HEK293T (cell line): ENCODE measurements at regions not wholly inside any gene's neighbourhood (a gene's known extent, or its start where the extent isn't known, plus 50 kb on each side); places are given as distances from the start of the nearest gene placed in this dataset.

ENCODE experiments used
- CTCF ChIA-PET: fragments of 350-600 bp; formaldehyde crosslinking; extraction: SDS; loops from one replicate; lab custom pipeline; 2021; ENCODE audit warnings: antibody characterized with exemption, inconsistent platforms; lab: Yijun Ruan, JAX
- POLR2A ChIA-PET: fragments of 350-600 bp; formaldehyde crosslinking; extraction: SDS; loops from one replicate; lab custom pipeline; 2020; ENCODE audit warnings: antibody characterized with exemption, inconsistent platforms; lab: Yijun Ruan, JAX
- DNase-seq: peaks from one replicate; pipeline ENCODE4 v3.0.0; 2012; ENCODE audit warnings: mixed read lengths; ENCODE audit errors: extremely low spot score
- ARNT ChIP-seq: fragments of 450-650 bp; IDR thresholded peaks from 2 replicates; pipeline ENCODE4 v1.6.1; 2017; ENCODE audit warnings: mild to moderate bottlenecking
- BHLHE40 ChIP-seq: fragments of 450-650 bp; IDR thresholded peaks from 2 replicates; pipeline ENCODE4 v1.6.1; 2016; ENCODE audit warnings: mild to moderate bottlenecking, moderate library complexity, borderline replicate concordance
- CTBP1 ChIP-seq: fragments of 450-650 bp; IDR thresholded peaks from 2 replicates; pipeline ENCODE4 v1.6.1; 2016; ENCODE audit warnings: borderline replicate concordance
- ELF4 ChIP-seq: fragments of 450-650 bp; IDR thresholded peaks from 2 replicates; pipeline ENCODE4 v1.6.1; 2017; ENCODE audit warnings: antibody characterized with exemption
- FOXA1 ChIP-seq: fragments of 450-650 bp; IDR thresholded peaks from 2 replicates; pipeline ENCODE4 v1.6.1; 2016; ENCODE audit warnings: mild to moderate bottlenecking
- FOXK2 ChIP-seq: fragments of 450-650 bp; IDR thresholded peaks from 2 replicates; pipeline ENCODE4 v1.6.1; 2016; ENCODE audit warnings: mild to moderate bottlenecking
- FOXM1 ChIP-seq: fragments of 450-650 bp; IDR thresholded peaks from 2 replicates; pipeline ENCODE4 v1.6.1; 2017; ENCODE audit warnings: mild to moderate bottlenecking, borderline replicate concordance
- HDGF ChIP-seq: fragments of 450-650 bp; IDR thresholded peaks from 2 replicates; pipeline ENCODE4 v1.6.1; 2017; ENCODE audit warnings: antibody characterized with exemption, borderline replicate concordance
- L3MBTL2 ChIP-seq: fragments of 450-650 bp; conservative IDR thresholded peaks from 2 replicates; pipeline ENCODE4 v1.6.1; 2016; ENCODE audit warnings: mild to moderate bottlenecking
- LEF1 ChIP-seq: fragments of 450-650 bp; IDR thresholded peaks from 2 replicates; pipeline ENCODE4 v1.6.1; 2017; ENCODE audit warnings: mild to moderate bottlenecking, borderline replicate concordance
- NFRKB ChIP-seq: fragments of 450-650 bp; IDR thresholded peaks from 2 replicates; pipeline ENCODE4 v1.6.1; 2016; ENCODE audit warnings: mild to moderate bottlenecking, moderate library complexity
- SP1 ChIP-seq: fragments of 450-650 bp; IDR thresholded peaks from 2 replicates; pipeline ENCODE4 v1.6.1; 2017
- SUZ12 ChIP-seq: fragments of 450-650 bp; IDR thresholded peaks from 2 replicates; pipeline ENCODE4 v1.6.1; 2016; ENCODE audit warnings: mild to moderate bottlenecking
- TARDBP ChIP-seq: fragments of 450-650 bp; IDR thresholded peaks from 2 replicates; pipeline ENCODE4 v1.6.1; 2016
- ZNF384 ChIP-seq: fragments of 450-650 bp; IDR thresholded peaks from 2 replicates; pipeline ENCODE4 v1.6.1; 2016
- TF ChIP-seq, protein P1 (sequence below): fragments of 450-650 bp; IDR thresholded peaks from 2 replicates; pipeline ENCODE4 v1.6.1; 2016

- DNase-seq = no peak
- POLR2A ChIA-PET = no interaction called here
- TF ChIP-seq HDGF = no peak
- no peak for TF ChIP-seq LEF1
- TF ChIP-seq TARDBP = no peak
- TF ChIP-seq, protein P1, sequence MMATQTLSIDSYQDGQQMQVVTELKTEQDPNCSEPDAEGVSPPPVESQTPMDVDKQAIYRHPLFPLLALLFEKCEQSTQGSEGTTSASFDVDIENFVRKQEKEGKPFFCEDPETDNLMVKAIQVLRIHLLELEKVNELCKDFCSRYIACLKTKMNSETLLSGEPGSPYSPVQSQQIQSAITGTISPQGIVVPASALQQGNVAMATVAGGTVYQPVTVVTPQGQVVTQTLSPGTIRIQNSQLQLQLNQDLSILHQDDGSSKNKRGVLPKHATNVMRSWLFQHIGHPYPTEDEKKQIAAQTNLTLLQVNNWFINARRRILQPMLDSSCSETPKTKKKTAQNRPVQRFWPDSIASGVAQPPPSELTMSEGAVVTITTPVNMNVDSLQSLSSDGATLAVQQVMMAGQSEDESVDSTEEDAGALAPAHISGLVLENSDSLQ = no peak
- no peak for TF ChIP-seq ARNT
- no peak for TF ChIP-seq SP1
- no peak for TF ChIP-seq BHLHE40
- no peak for TF ChIP-seq FOXA1
- no peak for TF ChIP-seq FOXM1
- no peak for TF ChIP-seq L3MBTL2
- no peak for TF ChIP-seq NFRKB
- TF ChIP-seq FOXK2 = no peak
- TF ChIP-seq SUZ12 = no peak
- TF ChIP-seq ELF4 = no peak
- no peak for TF ChIP-seq CTBP1
- TF ChIP-seq ZNF384 = no peak
- CTCF ChIA-PET = no interaction called here
Measured at GRCh38 chr9:129403779-129404620, 216.9 kb downstream of the C9orf50 start.

GRCh38 chr9:129402931-129403778, 217.7 kb downstream of the C9orf50 start:
- CTCF ChIA-PET = no interaction called here
- DNase-seq = no peak
- POLR2A ChIA-PET = no interaction called here
- TF ChIP-seq ARNT (no peak), BHLHE40 (no peak), FOXA1 (no peak), TARDBP (no peak)

- TF ChIP-seq FOXA1 = no peak
- TF ChIP-seq ELF4 = no peak
- no peak for TF ChIP-seq NFRKB
- TF ChIP-seq LEF1 = no peak
- TF ChIP-seq HDGF = no peak
- no peak for TF ChIP-seq ZNF384
Measured at GRCh38 chr9:129402371-129402739, 218.5 kb downstream of the C9orf50 start.

DNA sequence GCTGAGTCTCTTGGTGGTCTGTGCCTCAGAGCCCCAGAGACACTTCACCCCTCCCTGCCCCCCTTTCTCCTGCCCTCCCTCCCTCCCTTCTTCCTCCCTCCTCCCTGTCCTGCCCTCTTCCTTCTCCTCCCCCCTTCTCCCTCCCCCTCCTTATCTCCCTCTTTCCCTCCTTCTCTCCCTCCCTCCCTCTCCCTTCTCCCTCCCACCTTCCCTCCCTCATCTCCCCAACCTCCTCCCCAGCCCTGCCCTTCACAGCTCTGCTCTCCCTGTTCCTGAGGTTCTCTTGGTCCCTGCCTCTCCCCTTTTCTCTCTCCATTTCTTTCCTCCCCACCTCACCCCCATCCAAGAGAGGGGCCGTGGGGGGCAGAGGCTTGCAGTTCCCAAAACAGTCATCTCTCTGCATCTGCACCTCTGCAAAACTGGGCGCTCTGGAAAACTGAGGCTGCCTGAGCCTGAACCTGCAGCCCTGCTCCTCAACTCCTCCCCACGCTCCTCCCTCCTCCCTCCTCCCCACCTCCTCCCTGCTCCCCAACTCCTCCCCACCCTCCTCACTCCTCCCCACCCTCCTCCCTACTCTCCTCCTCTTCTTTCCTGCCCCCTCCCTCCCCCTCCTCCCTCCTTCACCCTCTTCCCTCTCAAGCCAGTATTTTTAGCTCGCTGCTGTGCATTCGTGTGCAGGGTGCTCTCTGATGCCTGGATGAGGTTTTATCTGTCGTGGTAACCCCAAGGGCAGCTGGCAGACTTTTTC, 219.1 kb downstream of the C9orf50 start:
- ChIA-PET POLR2A (interaction anchor here (1.7 kb wide), 1 partner anchor 11 kb away, joined by 4 read pairs; no protein-coding TSS in a partner anchor), CTCF (no interaction called here)
- no peak for DNase-seq
- TF ChIP-seq ARNT = no peak
- TF ChIP-seq ELF4 = no peak
- TF ChIP-seq FOXM1 = no peak
- TF ChIP-seq TARDBP = no peak
- no peak for TF ChIP-seq CTBP1
- TF ChIP-seq HDGF = no peak
- TF ChIP-seq SUZ12 = no peak
- TF ChIP-seq SP1 = no peak
- TF ChIP-seq L3MBTL2 = no peak
- TF ChIP-seq FOXK2 = no peak
- TF ChIP-seq, protein P1 = no peak
- TF ChIP-seq ZNF384 = no peak
- TF ChIP-seq LEF1 = no peak
- no peak for TF ChIP-seq BHLHE40
- no peak for TF ChIP-seq NFRKB
- no peak for TF ChIP-seq FOXA1

More at GRCh38 chr9:129402371-129402739, 218.5 kb downstream of the C9orf50 start:
- no peak for DNase-seq
- POLR2A ChIA-PET = interaction anchor here (1.7 kb wide), 1 partner anchor 10 kb away, joined by 4 read pairs; no protein-coding TSS in a partner anchor
- CTCF ChIA-PET = no interaction called here

DNA sequence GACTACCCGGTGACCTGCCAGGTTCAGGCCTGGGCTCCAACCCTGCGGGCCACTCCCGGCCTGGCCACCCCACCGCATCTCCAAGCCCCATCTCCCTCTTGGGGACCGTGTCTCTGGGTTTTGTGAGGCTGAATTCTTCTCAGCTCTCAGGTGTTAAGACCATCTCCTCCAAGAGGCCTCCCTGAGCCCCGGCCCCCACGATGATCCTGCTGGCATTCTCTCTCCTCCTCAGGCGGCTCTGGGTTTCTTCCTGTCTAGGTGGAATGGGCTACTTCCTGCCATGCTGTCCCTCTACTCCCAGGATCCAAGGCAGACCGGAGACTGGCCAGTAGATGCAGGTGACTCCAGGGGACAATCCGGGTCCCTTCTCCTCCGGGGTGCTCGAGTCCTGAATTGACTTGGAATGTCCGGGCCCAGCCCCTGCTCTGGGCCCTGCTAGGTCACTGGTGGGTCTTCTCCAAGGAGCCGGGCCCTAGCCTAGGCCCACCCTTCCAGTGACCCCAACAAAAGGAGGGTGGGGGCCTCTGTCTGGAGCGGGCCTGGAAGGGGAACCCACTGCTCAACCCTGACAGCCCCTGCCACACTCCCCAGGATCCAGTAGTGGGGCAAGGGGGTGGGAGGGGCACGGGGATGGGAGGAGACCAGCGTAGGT, 219.8 kb downstream of the C9orf50 start:
- CTCF ChIA-PET = no interaction called here
- POLR2A ChIA-PET = interaction anchor here (1.7 kb wide), 1 partner anchor 12 kb away, joined by 4 read pairs; no protein-coding TSS in a partner anchor
- no peak for DNase-seq
- TF ChIP-seq L3MBTL2 (no peak), ARNT (no peak), TARDBP (no peak), NFRKB (no peak), FOXA1 (no peak), SUZ12 (no peak), FOXK2 (no peak), ZNF384 (no peak), FOXM1 (no peak), ELF4 (no peak), HDGF (no peak)
- TF ChIP-seq, protein P1 = no peak
